NCI-H1105 treated with DMSO at 0.1 percent for 48 hours (cell line): ENCODE measurements at regions not wholly inside any gene's neighbourhood (a gene's known extent, or its start where the extent isn't known, plus 50 kb on each side); places are given as distances from the start of the nearest gene placed in this dataset.
"Not testable (repeated sequence)": the region's sequence is repeated elsewhere in the genome, so short reads cannot be mapped to it uniquely, and the experiment has no call there.

Experiments
- DNase-seq: peaks from one replicate; lab custom pipeline; 2025; lab: John Stamatoyannopoulos, UW

- DNase-seq = no peak
Measured at GRCh38 chr5:164298165-164298564, 792.7 kb downstream of the MAT2B start.

GRCh38 chr5:164300295-164300694 lies 794.9 kb downstream of the MAT2B start:
- no peak for DNase-seq

DNA sequence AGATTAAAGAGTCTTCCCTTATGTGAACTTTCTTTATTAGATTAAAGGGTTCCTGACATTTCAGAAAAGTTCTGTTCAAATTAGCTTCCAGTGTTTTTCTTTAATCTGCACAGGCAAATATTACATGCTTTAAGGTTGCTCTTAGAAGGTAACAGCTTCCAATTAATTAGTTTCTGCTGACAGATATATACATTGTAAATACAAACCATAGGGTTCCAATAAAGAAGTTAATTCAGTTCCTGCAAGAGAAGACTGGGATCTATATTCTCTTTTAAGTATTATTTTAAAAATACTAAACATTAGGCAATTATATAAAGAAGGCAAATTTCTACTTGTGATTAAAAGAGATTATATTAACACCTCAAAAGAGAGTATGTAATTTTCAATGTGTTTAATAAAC lies 795.7 kb downstream of the MAT2B start:
- no peak for DNase-seq

GRCh38 chr5:164301708-164302107 lies 796.3 kb downstream of the MAT2B start:
- no peak for DNase-seq

- DNase-seq = no peak
Measured at GRCh38 chr5:164302533-164303235, 797.3 kb downstream of the MAT2B start.

- no peak for DNase-seq
Measured at GRCh38 chr5:164303646-164304215, 798.3 kb downstream of the MAT2B start.

DNA sequence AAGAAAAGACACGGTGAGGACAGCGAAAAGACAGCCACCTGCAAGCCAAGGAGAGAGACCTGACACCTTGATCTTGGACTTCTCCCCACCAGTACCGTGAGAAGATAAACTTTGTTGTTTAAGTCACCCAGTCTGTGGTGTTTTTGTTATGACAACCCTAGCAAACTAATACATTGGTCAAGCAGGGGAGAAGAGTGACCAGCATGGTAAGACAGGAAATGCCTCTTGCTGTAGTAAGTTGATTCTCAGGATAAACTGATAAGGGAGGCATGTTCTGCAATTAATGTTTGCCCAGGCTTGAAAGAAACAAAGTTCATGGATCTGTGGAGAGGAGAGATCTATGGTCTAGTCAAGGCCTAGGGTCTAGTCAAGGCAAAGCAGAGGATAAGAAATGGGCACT lies 801.2 kb downstream of the MAT2B start:
- no peak for DNase-seq

GRCh38 chr5:164312801-164313200 lies 807.4 kb downstream of the MAT2B start:
- no peak for DNase-seq

- no peak for DNase-seq
Measured at GRCh38 chr5:164317676-164318075, 812.3 kb downstream of the MAT2B start.

GRCh38 chr5:164319161-164319560 lies 813.7 kb downstream of the MAT2B start:
- no peak for DNase-seq

DNA sequence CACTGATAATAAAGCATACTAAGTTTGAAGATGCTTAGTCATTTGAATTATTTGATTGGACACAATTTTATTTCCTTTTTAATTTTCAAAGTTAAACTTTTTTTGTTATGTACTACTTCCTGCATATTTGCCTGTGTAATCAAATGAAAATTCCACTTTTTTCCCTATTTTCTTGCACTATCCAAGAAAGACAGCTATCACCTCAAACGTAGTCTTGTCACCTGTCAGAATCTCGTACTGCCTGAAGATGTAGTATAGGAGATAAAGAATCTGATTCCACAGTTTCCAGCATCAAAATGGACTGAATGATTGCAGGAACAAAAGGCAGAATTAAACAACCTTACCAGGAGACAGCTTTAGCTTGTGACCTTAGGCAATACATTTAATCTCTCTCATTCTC lies 818.8 kb downstream of the MAT2B start:
- no peak for DNase-seq

GRCh38 chr5:164326219-164326618 lies 820.8 kb downstream of the MAT2B start:
- DNase-seq = no peak

DNA sequence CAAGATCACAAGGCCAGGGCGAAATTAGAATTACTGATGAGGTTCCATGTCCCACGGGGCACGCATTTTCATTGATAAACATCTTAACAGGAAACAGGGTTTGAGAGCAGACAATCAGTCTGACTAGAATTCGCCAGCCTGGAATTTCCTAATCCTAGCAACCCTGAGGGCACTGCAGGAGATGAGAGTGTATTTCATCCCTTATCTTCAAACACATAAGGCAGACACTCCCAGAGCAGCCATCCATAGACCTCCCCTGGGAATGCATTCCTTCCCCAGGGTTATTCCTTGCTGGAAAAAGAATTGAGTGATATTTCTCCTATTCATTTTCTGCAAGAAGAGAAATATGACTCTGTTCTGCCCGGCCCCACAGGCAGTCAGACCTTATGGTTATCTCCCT lies 821.7 kb downstream of the MAT2B start:
- not testable (repeated sequence) for DNase-seq

DNA sequence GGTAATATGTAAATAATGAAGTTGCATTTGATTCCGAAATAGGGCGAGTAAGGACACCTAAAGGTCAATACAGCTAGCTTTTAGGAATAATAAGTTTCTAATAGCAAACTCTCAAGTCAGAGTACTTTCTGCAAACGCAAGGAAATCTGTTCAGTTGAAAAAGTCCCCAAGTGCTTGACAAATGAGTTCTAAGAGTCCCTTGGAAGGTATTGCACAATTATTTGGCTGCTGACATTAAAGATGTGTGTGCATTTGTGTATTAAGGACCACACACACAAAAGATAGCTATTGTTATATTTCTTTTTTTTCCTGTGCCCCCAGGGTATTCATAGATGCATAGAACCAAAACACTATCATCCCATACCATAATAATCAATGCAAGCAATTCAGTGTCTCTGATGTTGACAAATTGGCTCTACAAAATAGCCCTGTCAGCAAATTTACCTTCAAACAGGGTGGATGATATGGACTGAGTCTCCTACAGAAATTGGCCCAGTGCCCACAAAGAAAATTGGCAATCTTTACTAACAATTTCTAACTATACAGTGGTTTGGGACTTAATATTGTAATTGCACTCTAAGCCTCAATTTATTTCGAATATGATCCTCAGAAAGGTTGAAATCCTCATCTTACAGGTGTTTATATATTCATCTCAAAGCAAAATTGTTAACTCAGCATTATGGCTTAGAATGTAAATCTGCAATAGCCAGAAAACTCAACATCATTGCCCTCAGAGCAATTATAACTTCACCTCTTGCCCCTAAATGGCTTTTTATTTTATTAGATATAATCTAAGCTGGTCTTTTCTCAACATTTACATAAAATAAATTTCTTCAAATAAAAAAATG lies 827.2 kb downstream of the MAT2B start:
- no peak for DNase-seq

DNA sequence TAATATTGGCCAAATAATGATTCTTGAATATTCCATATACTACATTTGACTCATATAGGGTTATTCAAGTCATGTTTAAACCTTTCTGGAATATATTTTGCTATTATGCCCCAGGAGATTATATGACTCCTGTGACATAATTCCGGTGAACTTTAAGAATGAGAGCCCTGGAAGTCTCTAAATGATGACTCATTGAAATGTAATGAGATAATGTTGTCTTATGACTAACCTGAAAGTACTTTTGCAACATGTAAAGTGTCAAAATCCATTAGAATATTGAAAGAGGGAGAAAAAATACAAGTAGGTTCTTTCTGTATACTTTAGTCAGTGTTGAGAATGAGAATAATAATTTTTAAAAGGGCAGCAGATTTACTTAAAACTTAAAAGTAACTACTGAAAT lies 830.4 kb downstream of the MAT2B start:
- DNase-seq = no peak

GRCh38 chr5:164336276-164336675 lies 830.9 kb downstream of the MAT2B start:
- no peak for DNase-seq

DNA sequence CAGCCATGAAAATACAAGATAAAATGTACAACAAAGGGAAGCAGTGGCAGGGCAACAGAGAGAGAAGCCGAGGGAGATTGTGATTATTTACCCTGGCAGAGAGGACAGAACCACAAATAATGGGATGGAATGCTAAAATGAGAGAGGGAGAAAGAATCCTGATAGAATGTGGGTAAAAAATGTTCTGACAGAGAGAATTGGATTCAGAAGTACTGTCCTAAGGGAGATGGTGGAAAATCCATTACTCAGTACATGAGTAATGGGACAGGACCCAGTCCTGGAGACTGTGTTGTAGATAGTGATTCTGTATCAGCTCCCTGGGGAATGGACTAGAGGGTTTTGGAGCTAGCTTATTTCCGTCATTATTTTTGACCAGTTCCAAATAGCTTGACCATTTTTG lies 831.5 kb downstream of the MAT2B start:
- no peak for DNase-seq

GRCh38 chr5:164341056-164341619 lies 835.7 kb downstream of the MAT2B start:
- no peak for DNase-seq

DNA sequence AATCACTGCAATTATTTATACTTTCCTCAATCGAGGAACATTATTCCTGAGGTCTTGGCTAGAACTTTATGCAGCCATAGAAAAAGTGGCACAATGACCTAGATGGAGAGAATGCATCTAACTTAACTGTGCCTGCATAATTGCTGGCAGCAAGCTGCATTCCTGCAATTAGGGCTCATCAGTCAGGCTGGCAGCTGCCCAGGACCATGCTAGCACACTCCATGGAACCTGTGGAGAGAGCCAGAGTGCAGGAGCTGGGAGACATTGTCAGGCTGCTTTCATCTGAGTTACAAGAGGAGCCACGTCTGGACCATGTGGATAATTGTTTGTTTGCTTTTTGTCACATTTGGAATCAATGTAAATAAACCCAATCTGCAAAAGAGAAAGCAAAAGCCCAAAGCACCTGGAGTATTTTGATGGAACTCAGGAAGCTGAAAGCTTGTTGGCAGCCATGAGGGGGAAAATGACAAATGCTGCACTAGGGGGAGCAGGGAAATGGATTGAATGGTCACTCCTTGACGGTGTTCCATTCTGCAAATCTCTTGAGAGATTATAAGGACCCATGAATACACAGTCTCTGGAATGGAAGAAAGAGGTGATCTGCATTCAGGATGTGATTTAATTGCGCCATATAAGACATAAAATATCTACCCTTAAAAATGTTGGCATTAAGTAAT lies 839.9 kb downstream of the MAT2B start:
- DNase-seq = peak; percentile 36

- DNase-seq = no peak
Measured at GRCh38 chr5:164345853-164346252, 840.4 kb downstream of the MAT2B start.

DNA sequence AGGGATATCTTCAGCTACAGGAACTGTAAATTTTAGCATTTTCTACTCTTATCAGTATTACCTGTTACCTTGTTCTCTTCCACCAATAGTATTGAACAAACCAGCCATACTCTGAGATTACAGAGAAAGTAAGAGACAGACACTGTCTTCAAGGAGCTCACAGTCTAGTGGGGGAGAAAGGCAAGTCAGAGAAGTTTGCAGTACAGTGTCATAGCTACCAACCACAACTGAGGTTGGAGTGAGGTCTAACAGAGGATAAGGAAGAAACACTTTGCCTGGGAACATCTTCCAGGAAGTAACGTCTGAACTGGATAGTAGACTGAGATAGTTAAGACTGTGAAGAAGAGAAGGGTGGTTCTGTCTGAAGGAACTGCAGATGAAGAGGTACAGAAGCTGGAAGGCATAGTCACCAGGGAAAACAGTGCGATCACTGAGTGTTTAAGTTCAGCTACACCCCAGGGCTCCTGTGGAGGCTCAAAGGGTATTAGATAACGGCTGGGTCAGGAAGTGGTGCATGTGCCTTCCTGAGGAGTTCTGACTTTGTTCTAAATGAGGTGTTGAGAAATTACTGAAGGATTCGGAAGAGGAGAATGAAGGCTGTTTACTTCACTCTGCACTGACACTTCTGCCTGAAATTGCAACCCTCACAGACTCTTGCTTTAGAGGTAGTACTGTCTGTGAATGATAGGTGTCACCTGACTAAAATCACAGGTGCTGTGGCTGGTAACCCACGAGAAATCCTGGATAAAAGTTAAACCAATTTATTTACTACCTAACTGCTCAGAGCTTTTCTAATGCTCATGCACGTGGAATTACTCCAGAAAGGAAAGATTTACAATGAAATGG lies 841.6 kb downstream of the MAT2B start:
- DNase-seq = no peak
